Hepatocyte (in vitro differentiated cells): ENCODE measurements at regions not wholly inside any gene's neighbourhood (a gene's known extent, or its start where the extent isn't known, plus 50 kb on each side); places are given as distances from the start of the nearest gene placed in this dataset.

Experiments
- DNase-seq: peaks from one replicate; pipeline ENCODE4 v3.0.0-alpha.2; 2016; ENCODE audit warnings: low spot score
- H2AFZ ChIP-seq: fragments of 200-600 bp; sonication (generic); 2 replicates; pipeline ENCODE4 v1.6.0; 2016; ENCODE audit warnings: antibody characterized with exemption, mild to moderate bottlenecking
- H3K27ac ChIP-seq: fragments of 200-600 bp; sonication (generic); 2 replicates; pipeline ENCODE4 v1.5.1; 2016; ENCODE audit warnings: mild to moderate bottlenecking
- H3K27me3 ChIP-seq: fragments of 200-600 bp; sonication (generic); 2 replicates; pipeline ENCODE4 v1.6.1; 2016
- H3K36me3 ChIP-seq: fragments of 200-600 bp; sonication (generic); replicated peaks from 2 replicates; pipeline ENCODE4 v1.5.1; 2016; ENCODE audit warnings: low read depth; ENCODE audit not compliant: insufficient read depth
- H3K4me1 ChIP-seq: fragments of 200-600 bp; sonication (generic); 2 replicates; pipeline ENCODE4 v1.5.1; 2016; ENCODE audit warnings: mild to moderate bottlenecking, moderate library complexity; ENCODE audit not compliant: insufficient read depth
- H3K4me2 ChIP-seq: fragments of 200-600 bp; sonication (generic); 2 replicates; pipeline ENCODE4 v1.6.0; 2016
- H3K4me3 ChIP-seq: fragments of 200-600 bp; sonication (generic); 2 replicates; pipeline ENCODE4 v1.5.1; 2016; ENCODE audit warnings: mild to moderate bottlenecking
- H3K79me2 ChIP-seq: fragments of 200-600 bp; sonication (generic); 2 replicates; pipeline ENCODE4 v1.6.0; 2017; ENCODE audit warnings: mild to moderate bottlenecking
- H3K9me2 ChIP-seq: fragments of 200-600 bp; sonication (generic); replicated peaks from 2 replicates; pipeline ENCODE4 v1.6.0; 2017; ENCODE audit warnings: mild to moderate bottlenecking; ENCODE audit not compliant: insufficient read depth
- H3K9me3 ChIP-seq: fragments of 200-600 bp; sonication (generic); 2 replicates; pipeline ENCODE4 v1.5.1; 2016; ENCODE audit warnings: low read depth, mild to moderate bottlenecking
- H4K20me1 ChIP-seq: fragments of 200-600 bp; sonication (generic); 2 replicates; pipeline ENCODE4 v1.6.0; 2016; ENCODE audit warnings: mild to moderate bottlenecking; ENCODE audit not compliant: insufficient read depth, poor library complexity, severe bottlenecking
- EZH2 ChIP-seq: fragments of 200-600 bp; sonication (generic); IDR thresholded peaks from 2 replicates; pipeline ENCODE4 v1.6.1; 2016; ENCODE audit warnings: antibody characterized with exemption, mild to moderate bottlenecking, borderline replicate concordance
- EZH2phosphoT487 ChIP-seq: fragments of 200-600 bp; sonication (generic); IDR thresholded peaks from one replicate; pipeline ENCODE4 v1.6.1; 2018; ENCODE audit warnings: antibody characterized with exemption, mild to moderate bottlenecking, low read depth, moderate library complexity; ENCODE audit not compliant: unreplicated experiment, severe bottlenecking
- WGBS: methylation state at CpG from one replicate; pipeline ENCODE4 v1.1.6; 2016; ENCODE audit warnings: low lambda C conversion rate; ENCODE audit errors: missing lambda C conversion rate; 5-methylcytosine and 5-hydroxymethylcytosine counted together
- TF ChIP-seq, protein P1 (sequence below): fragments of 200-600 bp; sonication (generic); IDR thresholded peaks from 2 replicates; pipeline ENCODE4 v1.5.1; 2016; ENCODE audit warnings: antibody characterized with exemption, mild to moderate bottlenecking; ENCODE audit not compliant: poor library complexity

DNA sequence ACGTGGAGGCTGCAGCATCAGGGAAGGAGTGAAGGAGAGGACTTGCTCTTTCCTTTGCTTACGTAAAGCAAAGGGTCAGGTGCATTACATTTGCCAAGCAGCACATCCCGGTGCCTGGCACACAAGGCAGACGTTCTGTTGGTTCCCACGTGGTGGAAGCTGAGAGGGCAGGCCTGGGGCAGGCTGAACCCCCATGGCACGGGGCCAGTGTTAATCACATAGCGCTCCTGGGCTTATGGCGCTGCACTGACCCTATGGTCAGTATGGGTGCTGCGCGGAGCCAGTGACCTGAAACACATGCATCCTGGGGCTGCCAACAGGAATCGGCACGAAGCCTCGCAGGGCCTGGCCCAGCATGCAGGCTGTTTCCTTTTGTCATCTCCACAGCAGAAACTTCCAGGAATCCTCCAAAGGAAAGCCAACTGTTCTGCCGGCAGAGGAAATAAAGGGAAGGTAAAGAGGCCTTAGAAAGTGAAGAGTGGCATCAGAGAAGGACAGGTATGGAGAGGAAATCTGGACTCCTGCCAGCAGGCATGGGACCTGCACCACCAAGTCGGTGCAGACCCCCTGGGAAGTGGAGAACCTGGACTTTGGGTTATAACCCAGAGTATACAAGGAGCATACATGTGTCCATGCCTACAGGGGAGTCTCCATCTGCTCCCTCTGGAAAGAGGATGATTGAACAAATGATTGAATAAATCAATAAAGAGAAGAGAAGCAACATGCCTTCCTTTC lies 560.2 kb downstream of the TCERG1L start:
- no peak overlapping the region for H3K4me3 ChIP-seq
- H3K27me3 ChIP-seq = no peaks in the 10 kb centered on the region
- H3K79me2 ChIP-seq = no peaks in the 10 kb centered on the region
- H3K9me2 ChIP-seq = no peaks in the 10 kb centered on the region
- H3K4me2 ChIP-seq = no peak overlapping the region
- no peaks in the 10 kb centered on the region for H4K20me1 ChIP-seq
- H3K4me1 ChIP-seq = no peaks in the 10 kb centered on the region
- H2AFZ ChIP-seq = no peak overlapping the region
- no peaks in the 10 kb centered on the region for H3K9me3 ChIP-seq
- no peak for DNase-seq
- no peaks in the 10 kb centered on the region for H3K36me3 ChIP-seq
- no peak overlapping the region for H3K27ac ChIP-seq
- TF ChIP-seq EZH2 (no peak), EZH2phosphoT487 (no peak)
- TF ChIP-seq, protein P1, sequence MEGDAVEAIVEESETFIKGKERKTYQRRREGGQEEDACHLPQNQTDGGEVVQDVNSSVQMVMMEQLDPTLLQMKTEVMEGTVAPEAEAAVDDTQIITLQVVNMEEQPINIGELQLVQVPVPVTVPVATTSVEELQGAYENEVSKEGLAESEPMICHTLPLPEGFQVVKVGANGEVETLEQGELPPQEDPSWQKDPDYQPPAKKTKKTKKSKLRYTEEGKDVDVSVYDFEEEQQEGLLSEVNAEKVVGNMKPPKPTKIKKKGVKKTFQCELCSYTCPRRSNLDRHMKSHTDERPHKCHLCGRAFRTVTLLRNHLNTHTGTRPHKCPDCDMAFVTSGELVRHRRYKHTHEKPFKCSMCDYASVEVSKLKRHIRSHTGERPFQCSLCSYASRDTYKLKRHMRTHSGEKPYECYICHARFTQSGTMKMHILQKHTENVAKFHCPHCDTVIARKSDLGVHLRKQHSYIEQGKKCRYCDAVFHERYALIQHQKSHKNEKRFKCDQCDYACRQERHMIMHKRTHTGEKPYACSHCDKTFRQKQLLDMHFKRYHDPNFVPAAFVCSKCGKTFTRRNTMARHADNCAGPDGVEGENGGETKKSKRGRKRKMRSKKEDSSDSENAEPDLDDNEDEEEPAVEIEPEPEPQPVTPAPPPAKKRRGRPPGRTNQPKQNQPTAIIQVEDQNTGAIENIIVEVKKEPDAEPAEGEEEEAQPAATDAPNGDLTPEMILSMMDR = no peak
- WGBS = 88% methylated on average over 15 of the region's 15 CpGs

DNA sequence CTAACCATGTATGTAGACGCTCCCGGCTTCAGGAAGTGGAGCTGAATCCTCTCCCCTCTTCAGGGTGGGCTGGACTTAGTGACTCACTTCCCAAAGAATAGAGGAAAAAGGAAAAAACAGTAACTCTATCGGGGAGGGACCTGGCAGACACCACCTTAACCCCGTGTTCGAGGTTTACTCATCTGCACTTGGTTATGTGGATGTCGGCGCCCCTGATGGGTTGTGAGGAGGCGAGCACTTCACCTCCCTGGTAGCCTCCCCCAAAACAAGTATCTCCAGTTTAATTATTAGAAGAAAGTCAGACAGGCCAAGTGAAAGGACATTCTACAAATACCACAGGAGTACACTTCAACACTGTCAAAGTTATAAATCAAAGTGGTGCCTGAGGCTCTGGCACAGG lies 559.7 kb downstream of the TCERG1L start:
- no peaks in the 10 kb centered on the region for H4K20me1 ChIP-seq
- no peaks in the 10 kb centered on the region for H3K4me1 ChIP-seq
- no peak overlapping the region for H2AFZ ChIP-seq
- H3K4me2 ChIP-seq = no peak overlapping the region
- no peak overlapping the region for H3K4me3 ChIP-seq
- no peaks in the 10 kb centered on the region for H3K79me2 ChIP-seq
- no peak overlapping the region for H3K27ac ChIP-seq
- H3K27me3 ChIP-seq = no peaks in the 10 kb centered on the region
- no peaks in the 10 kb centered on the region for H3K9me2 ChIP-seq
- no peaks in the 10 kb centered on the region for H3K9me3 ChIP-seq
- H3K36me3 ChIP-seq = no peaks in the 10 kb centered on the region
- no peak for DNase-seq
- 72% methylated on average over 8 of the region's 8 CpGs for WGBS
- TF ChIP-seq EZH2phosphoT487 (no peak), EZH2 (no peak)
- TF ChIP-seq, protein P1 = no peak

DNA sequence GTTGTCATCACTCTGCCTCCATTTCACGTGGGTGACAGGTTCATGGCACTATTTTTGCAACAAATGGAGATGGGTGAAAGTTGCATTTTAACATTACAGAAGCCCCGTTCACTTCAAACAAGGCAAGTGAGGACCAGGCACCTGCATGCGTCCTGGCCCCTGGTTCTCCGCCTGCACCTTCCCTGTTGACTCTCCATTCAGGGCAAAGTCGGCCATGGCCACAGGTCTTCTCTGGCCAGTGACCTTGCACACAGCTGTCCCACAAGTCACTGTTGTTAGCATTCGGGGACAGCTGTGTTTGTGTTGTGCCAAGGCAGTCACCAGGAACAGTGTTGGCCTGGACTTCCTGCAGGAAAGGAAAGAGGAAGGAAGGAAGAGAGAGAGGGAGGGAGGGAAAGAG lies 554.9 kb downstream of the TCERG1L start:
- no peak overlapping the region for H3K4me3 ChIP-seq
- no peaks in the 10 kb centered on the region for H3K27me3 ChIP-seq
- no peak for TF ChIP-seq EZH2
- TF ChIP-seq, protein P1 = no peak
- TF ChIP-seq EZH2phosphoT487 = no peak
- H4K20me1 ChIP-seq = no peaks in the 10 kb centered on the region
- H3K79me2 ChIP-seq = no peaks in the 10 kb centered on the region
- H3K27ac ChIP-seq = no peak overlapping the region
- no peaks in the 10 kb centered on the region for H3K9me3 ChIP-seq
- DNase-seq = no peak
- no peak overlapping the region for H3K4me2 ChIP-seq
- H3K36me3 ChIP-seq = no peaks in the 10 kb centered on the region
- no peaks in the 10 kb centered on the region for H3K9me2 ChIP-seq
- H3K4me1 ChIP-seq = no peaks in the 10 kb centered on the region
- 80% methylated on average over 6 of the region's 6 CpGs for WGBS
- no peak overlapping the region for H2AFZ ChIP-seq
